Naive thymus-derived CD4-positive, alpha-beta T cell (primary cell): ENCODE measurements at regions not wholly inside any gene's neighbourhood (a gene's known extent, or its start where the extent isn't known, plus 50 kb on each side); places are given as distances from the start of the nearest gene placed in this dataset.

Experiments used
- ATAC-seq: fragments of 150-1000 bp; cut with Tn5 transposase; 2 replicates; pipeline ENCODE4 v1.10.0; 2021; ENCODE audit warnings: mild to moderate bottlenecking, moderate library complexity
- CTCF ChIA-PET: fragments of 350-600 bp; sonication (Branson Sonifier 250); formaldehyde crosslinking; loops from one replicate; lab custom pipeline; 2021; ENCODE audit warnings: antibody characterized with exemption; lab: Charles Lee
- POLR2A ChIA-PET: fragments of 350-600 bp; sonication (Branson Sonifier 250); formaldehyde crosslinking; loops from one replicate; lab custom pipeline; 2021; ENCODE audit warnings: antibody characterized with exemption, inconsistent platforms; lab: Charles Lee
- DNase-seq, 9 donors: peaks; one replicate each; pipeline versions ENCODE4 v3.0.0 to v3.0.0-alpha.2; 2020 to 2022; ENCODE audit warnings: mixed read lengths in 1 of 9
- H3K27ac ChIP-seq: one replicate; pipeline ENCODE4 v1.7.0; 2013; ENCODE audit warnings: mild to moderate bottlenecking, low read depth, low read length, moderate library complexity
- H3K27me3 ChIP-seq, 2 donors: one replicate each; pipeline ENCODE4 v1.7.0; 2013; ENCODE audit warnings: low read length in 2 of 2, mild to moderate bottlenecking in 2 of 2, moderate library complexity in 2 of 2; ENCODE audit not compliant: control insufficient read depth in 2 of 2, insufficient read depth in 2 of 2
- H3K36me3 ChIP-seq, 3 experiments: 1 replicate in 2 of 3; 2 replicates in 1 of 3; pipeline ENCODE4 v1.7.0; 2013; ENCODE audit warnings: low read length in 3 of 3, mild to moderate bottlenecking in 3 of 3, moderate library complexity in 1 of 3; ENCODE audit not compliant: insufficient read depth in 3 of 3, control insufficient read depth in 2 of 3
- H3K4me1 ChIP-seq, 2 donors: one replicate each; pipeline ENCODE4 v1.7.0; 2013; ENCODE audit warnings: low read length in 2 of 2, mild to moderate bottlenecking in 2 of 2, moderate library complexity in 1 of 2; ENCODE audit not compliant: control insufficient read depth in 2 of 2, insufficient read depth in 2 of 2
- H3K4me3 ChIP-seq: 2 replicates; pipeline ENCODE4 v1.7.0; 2013; ENCODE audit warnings: mild to moderate bottlenecking, low read length
- H3K9me3 ChIP-seq, 3 experiments: 1 replicate in 2 of 3; 2 replicates in 1 of 3; pipeline ENCODE4 v1.7.0; 2013; ENCODE audit warnings: low read length in 3 of 3; ENCODE audit not compliant: control insufficient read depth in 2 of 3
- H3K27ac Mint-ChIP-seq, 9 donors: one replicate each; pipeline ENCODE4 v1.8.0; 2020 to 2022; ENCODE audit warnings: mixed read lengths in 9 of 9, mild to moderate bottlenecking in 8 of 9, moderate library complexity in 5 of 9, inconsistent platforms in 2 of 9
- H3K27me3 Mint-ChIP-seq, 5 donors: one replicate each; pipeline ENCODE4 v1.8.0; 2021 to 2022; ENCODE audit warnings: mixed read lengths in 5 of 5, mild to moderate bottlenecking in 1 of 5
- H3K36me3 Mint-ChIP-seq, 5 donors: one replicate each; pipeline ENCODE4 v1.8.0; 2020 to 2022; ENCODE audit warnings: mixed read lengths in 5 of 5, mild to moderate bottlenecking in 3 of 5, inconsistent platforms in 1 of 5
- H3K4me1 Mint-ChIP-seq, 7 donors: one replicate each; pipeline ENCODE4 v1.8.0; 2020 to 2022; ENCODE audit warnings: mixed read lengths in 7 of 7, mild to moderate bottlenecking in 3 of 7, inconsistent platforms in 1 of 7
- H3K4me3 Mint-ChIP-seq, 10 donors: one replicate each; pipeline ENCODE4 v1.8.0; 2020 to 2022; ENCODE audit warnings: mild to moderate bottlenecking in 10 of 10, mixed read lengths in 10 of 10, moderate library complexity in 6 of 10, inconsistent platforms in 2 of 10
- H3K9me3 Mint-ChIP-seq, 11 donors: one replicate each; pipeline ENCODE4 v1.8.0; 2020 to 2022; ENCODE audit warnings: mixed read lengths in 11 of 11, mild to moderate bottlenecking in 4 of 11, inconsistent platforms in 1 of 11, moderate library complexity in 1 of 11
- intact Hi-C, 2 donors: fragments of 100-400 bp; cut with micrococcal nuclease; formaldehyde crosslinking; loops; one replicate each; pipeline ENCODE4 v1.15.1; 2023

- H3K4me3 ChIP-seq: no peak overlapping the region
- H3K27me3 ChIP-seq: no peaks in the 10 kb centered on the region
- H3K4me1 ChIP-seq: no peaks in the 10 kb centered on the region
- H3K9me3 ChIP-seq: no peaks in the 10 kb centered on the region
- peaks cover 0 to 35% (median 5%) of the 10 kb centered on the region in 11 donors for H3K9me3 Mint-ChIP-seq
- intact Hi-C loops: no loop called here
- no peaks in the 10 kb centered on the region for H3K36me3 Mint-ChIP-seq
- no peak overlapping the region for H3K27ac ChIP-seq
- no peak overlapping the region for H3K27ac Mint-ChIP-seq
- POLR2A ChIA-PET: no interaction called here
- CTCF ChIA-PET: no interaction called here
- no peak overlapping the region for H3K4me3 Mint-ChIP-seq
- no peaks in the 10 kb centered on the region for H3K27me3 Mint-ChIP-seq
- H3K36me3 ChIP-seq: no peaks in the 10 kb centered on the region
- DNase-seq (no peak), ATAC-seq (no peak)
- peaks cover 0 to 2% (median 0%) of the 10 kb centered on the region in 7 donors for H3K4me1 Mint-ChIP-seq
Measured at GRCh38 chr6:66993272-66993671, 1286.2 kb upstream of the EYS start.

- CTCF ChIA-PET: no interaction called here
- Mint-ChIP-seq H3K27me3 (no peaks in the 10 kb centered on the region), H3K27ac (no peak overlapping the region), H3K4me1 (peaks cover 0 to 2% (median 0%) of the 10 kb centered on the region in 7 donors), H3K36me3 (no peaks in the 10 kb centered on the region), H3K9me3 (peaks cover 0 to 40% (median 7%) of the 10 kb centered on the region in 11 donors), H3K4me3 (no peak overlapping the region)
- intact Hi-C loops: no loop called here
- no peak overlapping the region for H3K27ac ChIP-seq
- no peak for ATAC-seq
- no peaks in the 10 kb centered on the region for H3K36me3 ChIP-seq
- no peaks in the 10 kb centered on the region for H3K9me3 ChIP-seq
- no peak for DNase-seq
- H3K4me3 ChIP-seq: no peak overlapping the region
- no peaks in the 10 kb centered on the region for H3K27me3 ChIP-seq
- H3K4me1 ChIP-seq: no peaks in the 10 kb centered on the region
- POLR2A ChIA-PET: no interaction called here
Measured at GRCh38 chr6:66992660-66993059, 1285.6 kb upstream of the EYS start.

GRCh38 chr6:66986940-66987339 lies 1279.9 kb upstream of the EYS start:
- Histone ChIP-seq H3K4me1 (no peaks in the 10 kb centered on the region), H3K36me3 (no peaks in the 10 kb centered on the region), H3K4me3 (no peak overlapping the region), H3K27ac (no peak overlapping the region), H3K9me3 (no peaks in the 10 kb centered on the region), H3K27me3 (no peaks in the 10 kb centered on the region)
- no peak for DNase-seq
- Mint-ChIP-seq H3K4me3 (no peak overlapping the region), H3K27me3 (no peaks in the 10 kb centered on the region), H3K4me1 (peaks cover 0 to 2% (median 0%) of the 10 kb centered on the region in 7 donors), H3K9me3 (peaks cover 0 to 39% (median 11%) of the 10 kb centered on the region in 11 donors), H3K27ac (no peak overlapping the region), H3K36me3 (no peaks in the 10 kb centered on the region)
- POLR2A ChIA-PET: no interaction called here
- CTCF ChIA-PET: interaction anchor here (0.6 kb wide), 1 partner anchor 11 kb away, joined by 3 read pairs; no protein-coding TSS in a partner anchor
- ATAC-seq: no peak
- intact Hi-C loops: no loop called here

GRCh38 chr6:66985816-66986215 lies 1278.8 kb upstream of the EYS start:
- CTCF ChIA-PET: interaction anchor here (0.7 kb wide), 1 partner anchor 13 kb away, joined by 3 read pairs; no protein-coding TSS in a partner anchor
- Mint-ChIP-seq H3K36me3 (no peaks in the 10 kb centered on the region), H3K27me3 (no peaks in the 10 kb centered on the region), H3K4me1 (peaks cover 0 to 2% (median 0%) of the 10 kb centered on the region in 7 donors), H3K4me3 (no peak overlapping the region), H3K27ac (no peak overlapping the region), H3K9me3 (peaks cover 0 to 39% (median 11%) of the 10 kb centered on the region in 11 donors)
- H3K27me3 ChIP-seq: no peaks in the 10 kb centered on the region
- H3K4me1 ChIP-seq: no peaks in the 10 kb centered on the region
- no peak overlapping the region for H3K27ac ChIP-seq
- DNase-seq: no peak
- no peaks in the 10 kb centered on the region for H3K36me3 ChIP-seq
- H3K9me3 ChIP-seq: no peaks in the 10 kb centered on the region
- intact Hi-C loops: no loop called here
- no peak for ATAC-seq
- H3K4me3 ChIP-seq: no peak overlapping the region
- POLR2A ChIA-PET: no interaction called here

GRCh38 chr6:66970373-66970772 lies 1263.3 kb upstream of the EYS start:
- Mint-ChIP-seq H3K4me3 (no peak overlapping the region), H3K36me3 (no peaks in the 10 kb centered on the region), H3K9me3 (peaks cover 0 to 24% (median 4%) of the 10 kb centered on the region in 11 donors), H3K4me1 (no peaks in the 10 kb centered on the region), H3K27me3 (no peaks in the 10 kb centered on the region), H3K27ac (no peak overlapping the region)
- DNase-seq (no peak), ATAC-seq (no peak)
- no peak overlapping the region for H3K27ac ChIP-seq
- no peaks in the 10 kb centered on the region for H3K36me3 ChIP-seq
- no peak overlapping the region for H3K4me3 ChIP-seq
- intact Hi-C loops: no loop called here
- H3K4me1 ChIP-seq: no peaks in the 10 kb centered on the region
- H3K27me3 ChIP-seq: no peaks in the 10 kb centered on the region
- ChIA-PET CTCF (no interaction called here), POLR2A (no interaction called here)
- H3K9me3 ChIP-seq: no peaks in the 10 kb centered on the region

GRCh38 chr6:66965227-66965626 lies 1258.2 kb upstream of the EYS start:
- H3K9me3 ChIP-seq: no peaks in the 10 kb centered on the region
- no peak overlapping the region for H3K4me3 ChIP-seq
- no peak overlapping the region for H3K4me3 Mint-ChIP-seq
- no peaks in the 10 kb centered on the region for H3K27me3 ChIP-seq
- ChIA-PET CTCF (no interaction called here), POLR2A (no interaction called here)
- H3K27ac Mint-ChIP-seq: no peak overlapping the region
- H3K27ac ChIP-seq: no peak overlapping the region
- no peaks in the 10 kb centered on the region for H3K4me1 ChIP-seq
- no peak for ATAC-seq
- peaks cover 0 to 3% (median 0%) of the 10 kb centered on the region in 5 donors for H3K36me3 Mint-ChIP-seq
- H3K27me3 Mint-ChIP-seq: no peaks in the 10 kb centered on the region
- H3K9me3 Mint-ChIP-seq: peaks cover 1 to 22% (median 6%) of the 10 kb centered on the region in 11 donors
- intact Hi-C loops: no loop called here
- no peak for DNase-seq
- no peaks in the 10 kb centered on the region for H3K4me1 Mint-ChIP-seq
- H3K36me3 ChIP-seq: no peaks in the 10 kb centered on the region

GRCh38 chr6:66964216-66964615 lies 1257.2 kb upstream of the EYS start:
- Histone ChIP-seq H3K27ac (no peak overlapping the region), H3K4me1 (no peaks in the 10 kb centered on the region), H3K36me3 (no peaks in the 10 kb centered on the region), H3K9me3 (no peaks in the 10 kb centered on the region), H3K4me3 (no peak overlapping the region), H3K27me3 (no peaks in the 10 kb centered on the region)
- Mint-ChIP-seq H3K9me3 (peaks cover 1 to 22% (median 9%) of the 10 kb centered on the region in 11 donors), H3K4me1 (no peaks in the 10 kb centered on the region), H3K36me3 (peaks cover 0 to 3% (median 0%) of the 10 kb centered on the region in 5 donors), H3K27me3 (no peaks in the 10 kb centered on the region), H3K4me3 (no peak overlapping the region), H3K27ac (no peak overlapping the region)
- ATAC-seq (no peak), DNase-seq (no peak)
- CTCF ChIA-PET: no interaction called here
- intact Hi-C loops: no loop called here
- POLR2A ChIA-PET: no interaction called here
